GM19468 (cell line): ENCODE measurements at regions not wholly inside any gene's neighbourhood (a gene's known extent, or its start where the extent isn't known, plus 50 kb on each side); places are given as distances from the start of the nearest gene placed in this dataset.

Experiments
- ATAC-seq: cut with Tn5 transposase; IDR thresholded peaks from one replicate; pipeline ENCODE4 v1.9.1; 2021; ENCODE audit warnings: mild to moderate bottlenecking, moderate library complexity, moderate number of reproducible peaks; ENCODE audit not compliant: unreplicated experiment; ENCODE audit errors: extremely low read depth

DNA sequence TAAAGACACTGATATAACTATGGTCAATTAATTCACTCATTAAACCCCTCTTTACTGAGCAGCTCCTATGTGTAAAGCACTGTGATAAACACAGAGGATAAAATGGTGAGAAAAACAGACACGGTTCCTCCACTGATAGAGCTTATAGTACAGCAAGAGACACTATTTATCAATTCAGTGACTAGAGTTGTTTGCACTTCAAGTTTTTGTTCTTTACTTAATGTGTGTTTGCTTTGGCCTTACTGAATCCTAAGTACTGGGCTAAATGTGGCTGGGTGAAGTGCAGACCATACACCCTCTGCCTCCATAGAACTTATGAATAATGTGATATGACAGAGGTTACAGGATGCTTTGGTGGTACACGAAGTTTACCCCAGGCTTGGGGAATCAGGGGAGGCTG is 80.1 kb upstream of the ITGA1 start:
- no peak for ATAC-seq

DNA sequence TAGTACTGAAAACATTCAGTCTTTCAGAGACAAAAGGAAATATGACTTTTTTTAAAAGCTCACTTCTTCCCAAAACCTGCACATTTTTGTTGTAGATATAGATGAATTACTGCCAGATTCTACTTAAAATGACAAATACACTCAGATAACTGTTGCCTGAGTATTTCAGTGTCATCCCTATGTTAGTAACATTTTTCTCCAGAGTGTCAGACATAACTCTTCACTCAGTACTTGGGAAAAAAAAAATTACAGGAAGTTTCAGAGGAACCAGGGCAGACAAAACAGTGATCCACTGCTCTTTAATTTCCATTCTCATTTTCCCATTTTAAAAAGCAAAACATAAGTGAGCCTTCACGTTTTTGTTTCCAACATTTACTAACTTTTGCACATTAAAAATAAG is 79.3 kb upstream of the ITGA1 start:
- ATAC-seq, result no peak

- ATAC-seq, result peak; percentile 65
These were observed 78.4 kb upstream of the ITGA1 start for GRCh38 chr5:52709167-52709925.

DNA sequence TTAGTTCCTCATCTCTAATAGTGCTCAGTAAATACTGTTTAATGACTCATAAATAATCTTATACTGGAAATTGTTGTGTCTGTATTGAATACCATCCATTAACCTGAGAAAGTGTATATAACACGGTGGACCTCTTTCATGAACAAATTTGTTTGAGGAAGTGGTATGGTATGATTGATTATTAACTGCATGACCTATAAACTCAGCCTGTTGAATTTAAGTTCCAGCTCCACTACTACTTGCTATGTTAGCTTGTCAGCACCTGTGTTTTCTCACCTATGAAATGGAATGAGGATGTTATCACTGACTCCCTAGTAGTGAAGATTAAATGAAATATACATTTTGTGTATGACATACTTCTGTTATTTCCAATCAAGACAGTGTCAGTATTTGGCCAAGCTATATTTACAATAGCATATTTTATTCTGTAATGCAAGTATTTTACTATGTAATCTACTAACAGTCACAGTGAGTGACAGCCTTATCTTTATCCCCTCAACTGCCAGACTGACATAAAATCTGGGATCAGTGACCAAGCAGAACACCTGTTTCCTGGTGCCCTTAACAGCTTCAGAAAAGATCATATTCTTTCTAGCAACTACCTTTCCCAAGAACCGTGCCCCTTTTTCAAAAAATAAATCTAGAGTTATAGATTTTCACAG is 77.3 kb upstream of the ITGA1 start:
- no peak for ATAC-seq

DNA sequence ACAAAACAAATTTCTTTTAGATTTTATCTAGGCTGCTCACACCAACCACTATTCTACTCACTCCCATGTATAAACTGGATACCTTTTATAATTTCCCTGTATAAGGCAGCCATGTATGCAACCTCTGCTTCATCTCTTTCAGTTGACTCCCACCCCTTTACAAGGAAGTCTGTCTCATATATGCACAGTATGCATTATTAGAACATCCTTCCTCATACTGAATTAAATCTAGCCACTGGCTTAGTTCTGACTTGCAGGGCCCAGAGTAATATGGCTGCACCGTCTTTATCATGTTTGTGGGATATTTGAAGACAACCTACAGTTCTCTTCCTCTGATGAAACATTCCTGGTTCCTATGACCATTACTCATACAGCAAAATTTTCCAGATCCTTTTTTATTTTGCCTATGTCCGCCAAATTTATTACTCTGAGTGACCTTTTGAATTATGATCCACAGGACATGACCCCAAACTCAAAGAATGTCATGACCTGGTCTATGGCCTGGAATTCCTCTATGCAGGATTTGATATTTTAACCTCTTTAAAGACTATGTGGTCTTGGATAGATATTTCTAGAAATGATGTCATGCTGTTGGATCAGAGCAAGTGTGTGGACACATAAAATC is 76.6 kb upstream of the ITGA1 start:
- no peak for ATAC-seq

GRCh38 chr5:52712354-52712753 is 75.4 kb upstream of the ITGA1 start:
- ATAC-seq, result no peak

- ATAC-seq, result peak; percentile 58
These were observed 62.5 kb upstream of the ITGA1 start for GRCh38 chr5:52725065-52725746.

GRCh38 chr5:52725808-52726207 is 61.9 kb upstream of the ITGA1 start:
- ATAC-seq, result no peak

DNA sequence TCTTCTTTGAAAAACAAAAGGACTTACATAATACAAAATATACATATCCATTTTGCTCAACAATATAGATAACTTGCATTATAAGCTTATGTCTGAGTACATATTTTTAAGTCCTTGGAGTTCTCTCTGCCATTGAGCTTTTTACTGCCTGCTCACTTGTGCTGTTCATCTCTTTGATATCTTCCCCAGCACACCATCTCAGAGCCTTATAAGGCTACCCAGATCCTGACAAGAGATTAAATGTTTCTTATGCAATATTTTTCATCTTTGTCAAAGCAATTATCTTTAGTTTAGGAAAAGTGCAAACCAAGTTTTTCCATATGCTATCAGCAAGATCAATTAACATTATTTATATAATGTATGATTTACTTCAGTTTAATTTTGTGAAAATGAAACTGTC is 60.7 kb upstream of the ITGA1 start:
- ATAC-seq, result no peak

- no peak for ATAC-seq
These were observed 60.1 kb upstream of the ITGA1 start for GRCh38 chr5:52727576-52727975.

DNA sequence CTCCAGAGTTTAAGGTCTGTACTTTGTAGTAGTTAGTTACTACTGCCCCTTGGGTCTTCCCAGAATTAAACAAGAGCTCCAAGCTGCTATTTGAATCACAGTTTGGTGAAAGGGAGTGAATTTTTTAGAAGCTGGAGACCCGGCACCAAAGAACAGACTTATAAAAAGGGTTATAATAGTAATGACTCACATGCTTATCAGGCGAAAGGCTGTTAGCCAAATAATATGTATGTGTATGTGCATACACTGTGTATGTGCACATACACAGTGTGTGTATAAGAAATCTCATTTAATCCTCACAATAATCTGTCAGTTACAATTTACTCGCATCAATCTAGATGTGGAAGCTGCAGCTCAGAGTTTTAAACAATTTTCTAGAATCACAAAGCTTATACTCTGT is 59.5 kb upstream of the ITGA1 start:
- ATAC-seq, result no peak

DNA sequence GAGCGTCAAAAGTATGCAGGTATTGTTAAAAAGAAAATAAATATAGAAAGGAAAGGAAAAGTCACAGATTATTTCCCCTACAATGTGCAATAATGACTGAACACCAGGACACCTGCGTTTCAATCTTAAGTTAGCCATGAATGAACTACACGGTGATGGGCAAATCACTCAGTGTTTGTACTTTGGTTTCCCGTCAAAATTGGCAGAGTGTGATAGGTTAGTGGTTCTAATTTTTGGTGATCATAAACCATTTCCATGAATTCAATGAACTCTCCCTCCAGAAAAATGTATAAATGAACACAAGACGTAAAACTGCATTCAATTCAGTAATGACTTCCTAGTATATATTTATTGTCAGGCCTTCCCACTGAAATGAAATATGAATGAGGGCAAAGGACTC is 59.0 kb upstream of the ITGA1 start:
- no peak for ATAC-seq

GRCh38 chr5:52731274-52732027 is 56.3 kb upstream of the ITGA1 start:
- no peak for ATAC-seq

DNA sequence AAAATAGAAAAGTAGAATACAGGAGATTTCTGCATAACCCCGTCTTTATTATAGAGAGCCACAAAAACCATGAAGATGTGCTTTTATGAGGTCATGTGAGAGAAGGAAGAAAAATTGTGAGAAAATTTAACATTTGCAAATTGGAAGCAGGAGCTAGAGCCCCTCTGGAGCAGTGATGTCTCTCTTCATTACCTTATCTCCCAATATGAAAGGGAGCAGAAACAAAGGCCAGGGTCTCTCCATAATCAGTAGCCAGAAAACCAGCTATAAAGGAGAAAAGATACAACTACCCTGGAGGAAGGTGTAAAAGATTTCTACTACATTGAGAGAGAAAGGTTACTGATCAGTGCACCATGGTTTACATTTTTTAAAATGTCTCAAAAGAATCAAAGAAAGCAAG is 53.2 kb upstream of the ITGA1 start:
- ATAC-seq, result no peak

- no peak for ATAC-seq
These were observed 52.6 kb upstream of the ITGA1 start for GRCh38 chr5:52735139-52735538.
